ENCODE measurements at regions not wholly inside any gene's neighbourhood (a gene's known extent, or its start where the extent isn't known, plus 50 kb on each side); places are given as distances from the start of the nearest gene placed in this dataset.

GRCh38 chr6:25051083-25051482 lies 115.3 kb upstream of the RIPOR2 start:
- no peak for DNase-seq
- no CpG with 5 or more reads among the region's 2 CpGs for WGBS (ENCODE audit: insufficient coverage)
- peaks cover 2% of the 10 kb centered on the region for H3K4me1 ChIP-seq (ENCODE audit: control insufficient read depth, insufficient read depth, low read length)

DNA sequence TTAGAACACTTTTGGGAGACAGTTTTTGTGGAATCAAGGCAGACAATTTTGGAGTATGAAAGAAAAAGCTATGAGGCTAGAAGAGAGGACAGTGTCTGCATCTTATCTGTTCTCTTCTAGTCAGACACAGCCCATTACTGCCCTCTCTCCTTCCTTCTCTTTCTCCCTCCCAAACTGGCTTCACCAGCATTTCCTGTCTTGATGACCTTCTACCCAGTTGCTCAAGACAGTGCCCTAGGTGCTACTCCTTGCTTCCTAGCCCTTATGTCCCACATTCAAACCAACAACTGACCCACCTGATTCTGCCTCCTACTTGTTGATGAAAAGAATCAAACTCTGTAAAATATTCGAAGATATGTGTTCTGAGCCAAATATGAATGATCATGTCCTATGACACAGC lies 116.4 kb upstream of the RIPOR2 start:
- H3K9me3 ChIP-seq (replicated peaks; ENCODE audit: control insufficient read depth, low read depth, low read length) = no peaks in the 10 kb centered on the region
- H3K4me3 ChIP-seq (ENCODE audit: low read length) = no peak overlapping the region
- WGBS (ENCODE audit: insufficient coverage) = 100% methylated on average over 1 of the region's 1 CpG
- no peaks in the 10 kb centered on the region for H3K36me3 ChIP-seq (ENCODE audit: control insufficient read depth, insufficient read depth, low read length)
- H3K27me3 ChIP-seq (ENCODE audit: control insufficient read depth, insufficient read depth, low read length) = no peaks in the 10 kb centered on the region
- DNase-seq = no peak
- H3K4me1 ChIP-seq (ENCODE audit: control insufficient read depth, insufficient read depth, low read length) = peaks cover 3% of the 10 kb centered on the region
- no peak overlapping the region for H3K27ac ChIP-seq (ENCODE audit: low read length)

More at GRCh38 chr6:25051083-25051482, 115.3 kb upstream of the RIPOR2 start:
- H3K27ac ChIP-seq (ENCODE audit: low read length) = no peak overlapping the region
- H3K4me3 ChIP-seq (ENCODE audit: low read length) = no peak overlapping the region
- H3K27me3 ChIP-seq (ENCODE audit: control insufficient read depth, insufficient read depth, low read length) = no peaks in the 10 kb centered on the region
- no peaks in the 10 kb centered on the region for H3K9me3 ChIP-seq (replicated peaks; ENCODE audit: control insufficient read depth, low read depth, low read length)
- no peaks in the 10 kb centered on the region for H3K36me3 ChIP-seq (ENCODE audit: control insufficient read depth, insufficient read depth, low read length)

- H3K4me3 ChIP-seq (ENCODE audit: low read length) = no peak overlapping the region
- 40% methylated on average over 1 of the region's 2 CpGs for WGBS (ENCODE audit: insufficient coverage)
- H3K36me3 ChIP-seq (ENCODE audit: control insufficient read depth, insufficient read depth, low read length) = no peaks in the 10 kb centered on the region
- no peak overlapping the region for H3K27ac ChIP-seq (ENCODE audit: low read length)
- no peak for DNase-seq
- no peaks in the 10 kb centered on the region for H3K9me3 ChIP-seq (replicated peaks; ENCODE audit: control insufficient read depth, low read depth, low read length)
- H3K4me1 ChIP-seq (ENCODE audit: control insufficient read depth, insufficient read depth, low read length) = peaks cover 5% of the 10 kb centered on the region
- no peaks in the 10 kb centered on the region for H3K27me3 ChIP-seq (ENCODE audit: control insufficient read depth, insufficient read depth, low read length)
Measured at GRCh38 chr6:25053875-25054371, 118.2 kb upstream of the RIPOR2 start.

- no peaks in the 10 kb centered on the region for H3K36me3 ChIP-seq (ENCODE audit: control insufficient read depth, insufficient read depth, low read length)
- H3K9me3 ChIP-seq (replicated peaks; ENCODE audit: control insufficient read depth, low read depth, low read length) = no peaks in the 10 kb centered on the region
- peaks cover 5% of the 10 kb centered on the region for H3K4me1 ChIP-seq (ENCODE audit: control insufficient read depth, insufficient read depth, low read length)
- DNase-seq = no peak
- no peaks in the 10 kb centered on the region for H3K27me3 ChIP-seq (ENCODE audit: control insufficient read depth, insufficient read depth, low read length)
- no CpG with 5 or more reads among the region's 3 CpGs for WGBS (ENCODE audit: insufficient coverage)
- H3K27ac ChIP-seq (ENCODE audit: low read length) = no peak overlapping the region
- no peak overlapping the region for H3K4me3 ChIP-seq (ENCODE audit: low read length)
Measured at GRCh38 chr6:25054469-25054868, 118.7 kb upstream of the RIPOR2 start.

GRCh38 chr6:25056130-25056529 lies 120.4 kb upstream of the RIPOR2 start:
- H3K36me3 ChIP-seq (ENCODE audit: control insufficient read depth, insufficient read depth, low read length) = no peaks in the 10 kb centered on the region
- WGBS (ENCODE audit: insufficient coverage) = no CpG with 5 or more reads among the region's 3 CpGs
- no peak overlapping the region for H3K27ac ChIP-seq (ENCODE audit: low read length)
- no peak overlapping the region for H3K4me3 ChIP-seq (ENCODE audit: low read length)
- no peaks in the 10 kb centered on the region for H3K9me3 ChIP-seq (replicated peaks; ENCODE audit: control insufficient read depth, low read depth, low read length)
- no peaks in the 10 kb centered on the region for H3K27me3 ChIP-seq (ENCODE audit: control insufficient read depth, insufficient read depth, low read length)
- peaks cover 6% of the 10 kb centered on the region for H3K4me1 ChIP-seq (ENCODE audit: control insufficient read depth, insufficient read depth, low read length)
- DNase-seq = no peak

DNA sequence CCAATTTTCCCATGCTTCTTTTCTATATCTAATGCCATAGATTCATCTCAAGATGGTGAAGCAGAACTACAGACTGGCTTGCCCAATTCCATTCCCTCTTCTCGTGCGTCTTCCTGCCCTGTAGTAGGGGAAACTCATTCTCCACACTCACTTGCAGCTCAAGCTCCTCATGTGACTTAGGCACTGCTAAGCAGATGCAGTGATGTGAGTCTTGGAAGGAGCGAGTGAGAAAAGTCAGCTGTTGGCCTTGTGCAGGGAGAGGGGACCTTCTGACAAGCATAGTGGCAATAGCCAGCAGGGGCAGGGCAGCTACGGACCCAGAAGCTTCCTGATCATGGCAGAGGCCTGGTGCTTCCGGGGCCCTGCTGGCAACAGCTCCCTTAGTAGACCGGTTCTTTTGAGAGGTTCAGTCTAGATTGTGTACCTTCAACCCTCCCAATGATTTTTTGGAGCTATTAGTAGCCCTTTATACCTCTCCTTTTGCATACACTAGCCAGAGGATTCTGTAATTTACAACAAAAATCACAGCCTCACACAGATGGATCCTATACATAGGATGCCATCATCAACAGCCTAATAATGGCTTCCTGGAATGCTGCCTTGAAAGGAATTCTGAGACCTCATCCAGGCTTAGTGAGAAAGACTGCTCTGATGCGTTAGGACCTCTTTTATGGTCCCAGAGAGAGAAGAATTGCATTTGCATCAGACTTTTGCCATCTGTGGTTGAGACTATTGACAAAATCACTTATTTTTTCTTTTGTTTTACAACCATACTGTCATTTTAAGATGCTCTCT lies 121.5 kb upstream of the RIPOR2 start:
- H3K9me3 ChIP-seq (replicated peaks; ENCODE audit: control insufficient read depth, low read depth, low read length) = no peaks in the 10 kb centered on the region
- H3K4me3 ChIP-seq (ENCODE audit: low read length) = no peak overlapping the region
- H3K36me3 ChIP-seq (ENCODE audit: control insufficient read depth, insufficient read depth, low read length) = no peaks in the 10 kb centered on the region
- no peaks in the 10 kb centered on the region for H3K27me3 ChIP-seq (ENCODE audit: control insufficient read depth, insufficient read depth, low read length)
- H3K27ac ChIP-seq (ENCODE audit: low read length) = peak overlapping the region; percentile 29
- H3K4me1 ChIP-seq (ENCODE audit: control insufficient read depth, insufficient read depth, low read length) = peaks cover 9% of the 10 kb centered on the region
- DNase-seq = peak; percentile 73
- WGBS (ENCODE audit: insufficient coverage) = 67% methylated on average over 3 of the region's 7 CpGs

DNA sequence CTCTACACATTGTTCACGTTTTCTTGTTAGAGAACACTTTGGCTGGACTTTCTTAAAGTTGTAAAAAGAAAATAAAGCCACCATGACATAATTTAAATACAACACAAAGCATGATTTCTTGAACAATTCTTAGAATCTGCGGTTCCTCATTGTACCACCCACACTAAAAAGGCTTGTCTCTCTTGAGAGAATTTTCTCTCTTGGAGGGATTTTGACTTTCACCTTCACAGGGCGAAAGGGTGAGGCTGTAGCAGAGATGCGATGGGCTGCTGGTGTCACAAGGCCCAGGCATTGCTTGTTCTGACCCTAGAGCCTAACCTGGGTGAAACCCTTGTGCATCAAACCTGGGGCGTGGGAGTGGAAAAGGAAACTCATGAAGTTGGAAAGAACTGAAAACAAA lies 122.7 kb upstream of the RIPOR2 start:
- no peak for DNase-seq
- no peaks in the 10 kb centered on the region for H3K36me3 ChIP-seq (ENCODE audit: control insufficient read depth, insufficient read depth, low read length)
- peaks cover 13% of the 10 kb centered on the region for H3K4me1 ChIP-seq (ENCODE audit: control insufficient read depth, insufficient read depth, low read length)
- H3K4me3 ChIP-seq (ENCODE audit: low read length) = no peak overlapping the region
- no peaks in the 10 kb centered on the region for H3K27me3 ChIP-seq (ENCODE audit: control insufficient read depth, insufficient read depth, low read length)
- no peaks in the 10 kb centered on the region for H3K9me3 ChIP-seq (replicated peaks; ENCODE audit: control insufficient read depth, low read depth, low read length)
- H3K27ac ChIP-seq (ENCODE audit: low read length) = no peak overlapping the region
- WGBS (ENCODE audit: insufficient coverage) = no CpG with 5 or more reads among the region's 5 CpGs

- Histone ChIP-seq H3K27me3 (ENCODE audit: control insufficient read depth, insufficient read depth, low read length) (no peaks in the 10 kb centered on the region), H3K4me1 (ENCODE audit: control insufficient read depth, insufficient read depth, low read length) (peaks cover 11% of the 10 kb centered on the region), H3K4me3 (ENCODE audit: low read length) (no peak overlapping the region), H3K9me3 (replicated peaks; ENCODE audit: control insufficient read depth, low read depth, low read length) (no peaks in the 10 kb centered on the region), H3K27ac (ENCODE audit: low read length) (no peak overlapping the region), H3K36me3 (ENCODE audit: control insufficient read depth, insufficient read depth, low read length) (no peaks in the 10 kb centered on the region)
- no peak for DNase-seq
- WGBS (ENCODE audit: insufficient coverage) = 83% methylated on average over 1 of the region's 4 CpGs
Measured at GRCh38 chr6:25058941-25059340, 123.2 kb upstream of the RIPOR2 start.

GRCh38 chr6:25060522-25060921 lies 124.8 kb upstream of the RIPOR2 start:
- Histone ChIP-seq H3K36me3 (ENCODE audit: control insufficient read depth, insufficient read depth, low read length) (no peaks in the 10 kb centered on the region), H3K4me1 (ENCODE audit: control insufficient read depth, insufficient read depth, low read length) (peaks cover 11% of the 10 kb centered on the region), H3K9me3 (replicated peaks; ENCODE audit: control insufficient read depth, low read depth, low read length) (no peaks in the 10 kb centered on the region), H3K27ac (ENCODE audit: low read length) (no peak overlapping the region), H3K4me3 (ENCODE audit: low read length) (no peak overlapping the region), H3K27me3 (ENCODE audit: control insufficient read depth, insufficient read depth, low read length) (no peaks in the 10 kb centered on the region)
- 95% methylated on average over 2 of the region's 2 CpGs for WGBS (ENCODE audit: insufficient coverage)
- DNase-seq = no peak

- Histone ChIP-seq H3K4me3 (ENCODE audit: low read length) (no peak overlapping the region), H3K9me3 (replicated peaks; ENCODE audit: control insufficient read depth, low read depth, low read length) (no peaks in the 10 kb centered on the region), H3K27me3 (ENCODE audit: control insufficient read depth, insufficient read depth, low read length) (no peaks in the 10 kb centered on the region), H3K36me3 (ENCODE audit: control insufficient read depth, insufficient read depth, low read length) (no peaks in the 10 kb centered on the region), H3K4me1 (ENCODE audit: control insufficient read depth, insufficient read depth, low read length) (peaks cover 11% of the 10 kb centered on the region), H3K27ac (ENCODE audit: low read length) (peak overlapping the region; percentile 22)
- DNase-seq = peak; percentile 73
- WGBS (ENCODE audit: insufficient coverage) = no CpG with 5 or more reads among the region's 6 CpGs
Measured at GRCh38 chr6:25061289-25061936, 125.7 kb upstream of the RIPOR2 start.
